Fibroblast of skin of right biceps (primary cell): ENCODE measurements at regions not wholly inside any gene's neighbourhood (a gene's known extent, or its start where the extent isn't known, plus 50 kb on each side); places are given as distances from the start of the nearest gene placed in this dataset.

Source experiments
- DNase-seq: peaks from one replicate; pipeline ENCODE4 v3.0.0-alpha.2; 2013

DNA sequence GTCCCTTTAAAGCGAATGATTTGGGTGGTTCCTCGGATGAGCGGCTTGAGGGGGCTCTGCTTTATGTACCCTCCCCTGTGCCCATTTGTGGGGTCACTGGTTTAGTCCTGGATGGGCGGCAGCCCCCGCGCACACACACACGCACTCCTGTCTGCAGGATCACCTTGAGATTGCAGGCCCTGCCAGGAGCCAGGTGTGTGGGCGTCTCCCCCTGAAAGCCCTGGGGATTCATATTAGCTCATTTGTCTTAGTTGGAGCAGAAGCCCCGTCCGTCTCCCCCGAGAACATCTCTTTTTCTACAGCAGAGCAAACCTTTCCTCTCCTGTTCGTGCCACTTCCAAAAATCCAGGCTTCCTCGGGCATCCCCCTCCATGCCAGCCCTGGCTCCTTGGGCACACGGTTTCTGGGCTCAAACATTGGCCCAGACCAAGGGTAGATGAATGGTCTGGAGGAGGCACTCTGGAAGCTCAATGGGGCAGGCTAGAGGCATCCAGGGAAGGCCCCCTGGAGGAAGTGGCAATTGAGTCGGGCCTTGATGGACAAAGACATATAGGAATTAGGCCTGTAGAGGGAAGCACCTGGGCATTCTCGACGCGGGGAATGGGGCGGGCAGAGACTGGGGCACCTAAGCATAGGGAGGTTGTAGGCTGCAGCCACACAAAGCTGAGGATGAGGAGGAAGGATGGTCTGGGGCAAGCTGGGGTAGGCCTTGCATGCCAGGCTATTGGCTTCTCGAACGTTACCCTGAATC is 218.5 kb upstream of the GSE1 start:
- DNase-seq, result no peak

DNA sequence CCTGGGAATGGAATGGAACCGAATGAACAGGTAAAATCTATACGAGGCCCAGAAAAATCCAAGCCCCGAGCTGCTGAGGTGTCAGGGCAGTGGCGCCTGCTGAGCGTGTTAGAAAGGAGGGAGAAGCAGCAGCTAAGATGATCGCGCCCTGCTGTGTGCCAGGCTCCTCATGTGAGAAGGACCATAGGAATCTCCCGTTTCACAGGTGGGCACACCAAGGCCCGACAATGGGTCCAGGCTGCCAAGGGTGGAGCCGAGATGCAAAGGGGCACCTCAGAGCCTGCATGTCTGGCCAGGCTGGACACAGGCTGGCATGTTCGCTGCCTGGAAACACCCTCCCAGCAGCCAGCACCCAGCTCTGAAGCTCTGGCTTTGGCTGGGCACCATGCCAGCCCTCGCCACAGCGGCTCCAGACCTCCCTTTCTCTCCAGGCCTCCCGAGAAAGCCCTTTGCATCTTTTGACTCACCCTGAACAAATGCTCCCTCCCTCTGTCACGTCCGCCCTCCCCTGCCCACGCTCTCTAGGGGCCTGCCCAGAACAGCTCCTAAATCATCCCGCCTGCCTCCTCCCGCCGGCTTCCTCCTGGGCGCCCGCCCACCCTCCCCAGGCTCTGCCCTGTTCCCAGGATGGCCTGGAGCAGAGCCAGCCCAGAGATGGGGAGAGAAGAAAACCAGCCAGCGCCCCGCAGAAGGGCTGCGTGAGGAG is 217.8 kb upstream of the GSE1 start:
- peak; percentile 99 for DNase-seq

DNA sequence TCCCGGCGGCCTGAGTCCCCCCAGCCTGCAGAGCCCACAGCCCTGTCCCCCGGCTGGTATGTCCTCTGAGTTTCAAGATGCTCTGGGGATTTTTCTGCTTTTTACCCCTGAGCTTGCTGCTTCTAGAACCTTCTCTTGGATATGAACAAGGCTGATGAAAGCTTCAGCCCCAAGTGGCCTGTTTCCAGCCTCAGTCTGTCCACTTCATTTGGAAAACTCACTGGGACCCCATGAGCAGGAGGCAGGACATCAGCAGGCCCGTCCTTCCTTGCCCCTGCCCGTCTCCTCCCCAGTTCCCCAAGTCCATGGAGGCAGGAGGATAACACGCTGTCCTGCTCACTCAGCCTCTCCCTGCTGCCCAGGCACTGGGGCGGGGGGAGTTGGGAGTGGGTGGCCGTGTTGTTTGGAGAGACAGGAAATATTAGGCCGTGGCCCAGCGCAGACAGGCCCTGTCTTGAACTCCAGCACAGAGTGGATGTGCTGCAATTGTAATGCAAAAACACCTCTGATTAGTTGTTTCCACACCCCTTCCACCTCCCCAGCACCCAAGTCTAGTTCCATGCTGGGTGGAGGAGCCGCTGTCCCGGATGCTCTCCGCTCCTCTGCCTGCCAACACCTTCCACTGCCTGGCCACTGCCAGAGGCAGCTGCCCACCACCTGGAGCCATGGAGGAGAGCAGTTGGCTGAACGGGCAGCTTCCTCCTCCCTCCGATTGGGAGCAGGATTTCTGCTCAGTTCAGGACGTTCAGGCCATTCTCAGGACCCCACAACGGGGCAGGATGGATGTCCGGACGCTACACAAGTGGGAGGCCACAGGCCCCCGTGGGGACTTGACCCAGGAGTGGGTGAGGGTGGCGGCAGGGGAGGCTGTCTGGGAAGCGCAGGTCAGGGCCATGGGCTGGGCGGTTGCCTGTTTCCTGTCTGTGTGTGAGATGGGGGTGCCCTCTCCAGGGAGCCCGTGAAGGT is 216.9 kb upstream of the GSE1 start:
- DNase-seq, result no peak

DNA sequence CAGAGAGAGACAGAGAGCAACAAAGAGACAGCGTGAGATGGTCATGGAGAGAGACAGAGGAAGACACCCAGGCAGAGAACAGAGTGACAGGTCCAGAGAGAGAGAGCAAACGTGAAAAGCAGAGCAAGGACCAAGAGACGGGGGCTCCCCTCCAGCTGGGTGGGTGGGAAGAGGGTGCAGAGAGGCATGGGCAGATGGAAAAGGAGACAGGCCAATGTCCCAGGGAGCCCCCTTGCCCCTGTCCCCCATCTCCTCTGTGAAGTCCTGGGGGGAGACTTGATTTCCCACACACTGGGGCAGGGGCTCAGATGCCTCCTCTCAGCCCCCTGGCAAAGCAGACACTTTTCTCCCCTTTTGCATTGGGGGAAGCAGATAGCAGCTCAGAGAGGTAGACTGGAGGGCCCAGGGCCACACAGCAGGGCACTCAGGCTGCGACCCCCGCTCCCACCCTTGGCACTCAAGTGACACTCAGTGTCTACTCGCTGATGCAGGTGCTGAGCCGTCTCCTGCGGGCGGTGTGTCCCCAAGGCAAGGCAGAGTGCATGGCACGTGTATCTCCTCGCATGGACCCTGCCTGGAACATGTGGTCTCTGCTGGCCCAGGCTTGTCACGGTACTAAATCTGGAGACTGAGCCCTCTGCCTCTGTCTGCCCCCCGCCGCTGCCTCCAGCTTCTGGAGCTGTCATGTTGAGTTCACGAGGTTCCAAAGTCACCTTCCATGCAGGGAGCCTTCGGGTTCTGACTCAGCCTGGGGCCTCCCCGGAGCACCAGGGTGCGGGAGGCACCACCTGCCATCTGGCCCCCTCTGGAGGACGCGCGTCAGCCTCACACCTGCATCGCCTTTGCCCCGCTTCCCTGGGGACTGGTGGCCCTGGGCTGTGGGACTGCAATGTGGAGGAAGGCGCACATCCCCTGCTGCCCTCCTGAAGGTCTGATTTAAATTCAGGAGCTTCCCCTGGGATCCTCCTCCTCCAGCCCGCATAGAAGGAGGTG is 215.9 kb upstream of the GSE1 start:
- no peak for DNase-seq

DNA sequence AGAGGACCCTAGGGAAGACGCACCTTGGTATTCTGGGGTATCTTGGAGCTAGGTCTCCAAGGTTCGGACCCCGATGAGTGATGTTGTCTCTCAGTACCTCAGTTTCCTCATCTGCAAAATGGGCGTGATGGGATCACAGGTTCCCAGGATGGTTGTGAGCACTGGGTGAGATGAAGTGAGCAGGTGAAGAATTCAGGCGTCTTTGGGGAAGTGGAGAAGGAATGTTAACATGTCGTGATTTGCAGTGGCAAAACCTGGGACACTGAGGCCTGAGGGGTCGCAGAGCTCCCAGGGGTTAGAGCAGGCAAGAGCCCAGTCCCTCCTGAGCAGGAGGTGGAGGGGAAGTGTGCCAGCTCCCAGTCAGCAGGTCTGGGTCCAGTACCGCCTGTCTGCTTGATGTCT is 215.1 kb upstream of the GSE1 start:
- DNase-seq, result no peak

DNA sequence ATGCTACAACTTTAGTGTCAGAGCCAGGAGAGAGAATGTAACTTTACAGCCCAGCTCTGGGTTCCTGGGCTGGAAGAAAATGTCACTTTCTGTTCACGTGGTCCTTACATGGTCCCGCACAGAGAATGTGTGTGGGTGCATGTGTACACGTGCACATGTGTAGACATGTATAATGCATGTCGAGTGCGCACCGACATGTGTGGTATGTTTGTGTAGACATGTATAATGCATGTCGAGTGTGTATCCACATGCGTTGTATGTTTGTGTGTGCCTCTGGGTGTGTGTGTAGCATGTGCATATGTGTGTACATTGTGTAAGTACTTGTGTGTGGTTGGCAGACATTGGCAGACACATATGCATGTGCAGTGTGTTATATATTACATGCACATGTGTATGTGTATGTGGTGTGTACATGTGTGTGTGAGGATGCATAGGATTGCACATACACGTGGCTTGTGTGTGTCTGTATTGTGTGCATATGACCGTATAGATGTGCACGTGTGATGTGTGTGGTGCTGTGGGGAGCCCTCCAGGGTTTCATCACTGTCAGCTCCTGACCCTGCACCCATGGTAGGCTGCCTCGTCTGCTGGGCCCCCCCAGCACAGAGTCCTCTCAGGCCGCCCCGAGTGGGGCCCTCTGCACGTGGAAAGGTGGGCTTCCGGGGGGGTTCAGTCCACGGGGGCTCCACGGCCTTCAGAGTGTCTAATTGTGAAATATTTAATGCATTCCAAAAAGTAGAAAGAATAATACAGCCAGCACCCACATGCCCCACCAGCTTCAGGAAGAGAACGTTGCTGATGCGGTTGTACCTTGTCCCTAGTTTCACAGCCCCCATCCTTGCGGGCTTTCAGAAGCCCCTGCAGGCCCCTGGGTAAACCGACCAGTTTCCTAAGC is 214.2 kb upstream of the GSE1 start:
- no peak for DNase-seq

DNA sequence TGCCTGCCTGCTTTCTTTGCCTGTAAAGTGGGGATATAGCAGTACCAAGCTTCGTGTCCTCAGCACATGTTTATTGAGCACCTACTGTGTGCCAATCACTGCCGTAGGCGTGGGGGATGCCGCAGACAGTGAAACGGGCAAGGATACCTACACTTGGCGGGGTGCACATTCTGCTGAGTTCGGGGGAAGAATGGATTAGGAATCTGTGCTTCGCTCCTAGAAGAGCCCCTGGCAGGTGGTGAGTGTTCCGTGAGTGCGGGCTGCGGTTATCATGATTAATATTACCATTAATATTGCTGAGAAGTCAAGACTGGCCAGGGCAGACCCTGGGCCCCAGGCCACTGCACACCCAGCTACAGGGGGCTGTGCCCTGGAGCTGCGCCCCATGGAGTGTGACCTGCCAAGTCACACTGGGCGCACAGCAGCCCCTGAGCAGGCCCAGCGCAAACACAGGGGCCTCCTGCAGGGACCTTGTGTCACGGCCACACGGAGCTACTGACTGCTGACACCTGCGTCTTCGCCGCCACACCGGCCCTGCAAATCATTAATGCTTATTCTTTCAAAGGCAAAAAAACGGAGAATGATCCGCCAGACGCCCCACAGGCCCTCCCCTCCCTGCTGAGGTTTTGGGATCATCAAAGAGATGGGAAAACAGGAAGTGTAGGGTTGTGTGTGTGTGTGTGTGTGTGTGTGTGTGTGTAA is 213.4 kb upstream of the GSE1 start:
- no peak for DNase-seq

DNA sequence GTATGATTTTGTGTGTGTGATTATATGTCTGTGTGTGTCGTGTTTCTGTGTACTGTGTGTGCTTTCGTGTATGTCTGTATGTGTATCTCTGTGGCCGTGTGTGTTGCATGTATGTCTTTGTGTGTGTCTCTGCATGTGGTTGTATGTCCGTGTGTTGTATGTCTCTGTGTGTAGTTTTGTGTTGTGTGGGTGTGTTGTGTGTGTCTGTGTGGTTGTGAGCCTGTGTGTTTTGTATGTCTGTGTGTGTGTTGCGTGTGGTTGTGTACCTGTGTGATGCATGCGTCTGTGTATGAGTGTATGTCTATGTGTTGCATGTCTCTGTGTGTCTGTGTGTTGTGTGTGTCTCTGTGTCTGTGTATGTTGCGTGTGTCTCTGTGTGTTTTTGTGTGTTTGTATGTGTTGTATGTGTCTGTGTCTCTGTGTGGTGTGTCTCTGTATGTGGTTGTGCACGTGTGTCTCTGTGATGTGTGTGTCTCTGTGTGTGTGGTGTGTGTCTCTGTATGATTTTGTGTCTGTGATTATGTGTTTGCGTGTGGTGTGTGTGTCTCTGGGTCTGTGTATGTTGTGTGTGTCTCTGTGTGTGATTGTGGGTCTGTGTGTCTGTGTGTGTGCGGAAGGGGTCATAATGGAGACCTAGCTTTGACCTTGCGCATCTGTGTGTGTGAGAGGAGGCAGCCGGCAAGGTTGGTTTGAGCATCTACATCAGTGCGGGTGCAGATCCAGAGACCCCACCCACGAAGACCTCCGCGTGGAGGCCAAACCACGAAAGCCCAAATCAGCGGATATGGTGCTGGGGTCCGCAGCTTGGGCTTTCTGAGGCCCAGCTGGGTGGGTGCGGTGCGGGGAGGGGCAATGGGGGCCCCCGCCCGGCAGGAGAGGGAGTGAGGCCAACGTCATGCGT is 212.6 kb upstream of the GSE1 start:
- no peak for DNase-seq

DNA sequence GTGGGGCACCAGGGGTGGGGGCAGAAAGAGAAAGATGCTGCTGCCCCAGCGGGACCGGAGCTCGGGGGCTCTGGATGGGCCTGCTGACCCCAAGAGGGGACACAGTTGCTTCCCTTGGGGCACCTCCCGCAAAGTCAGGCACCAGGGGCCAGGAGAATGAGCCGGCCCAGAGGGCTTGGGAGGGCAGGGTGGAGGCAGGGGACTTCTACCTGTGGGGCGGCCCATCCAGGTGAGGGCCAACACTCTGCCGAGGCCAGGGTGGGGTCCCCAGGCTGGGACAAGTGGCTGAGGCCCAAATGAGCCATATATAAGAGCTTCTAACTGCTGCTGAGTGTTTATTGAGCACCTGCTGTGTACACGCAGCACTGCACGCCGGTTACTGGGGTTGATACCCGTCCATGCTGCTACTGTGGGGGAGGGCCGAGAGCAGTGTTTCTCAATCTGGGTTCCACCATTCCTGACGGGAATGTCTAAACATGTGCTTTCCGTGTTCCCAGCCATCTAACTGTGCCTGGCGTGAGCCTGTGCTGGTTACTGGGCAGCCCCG is 211.7 kb upstream of the GSE1 start:
- DNase-seq, result no peak

DNA sequence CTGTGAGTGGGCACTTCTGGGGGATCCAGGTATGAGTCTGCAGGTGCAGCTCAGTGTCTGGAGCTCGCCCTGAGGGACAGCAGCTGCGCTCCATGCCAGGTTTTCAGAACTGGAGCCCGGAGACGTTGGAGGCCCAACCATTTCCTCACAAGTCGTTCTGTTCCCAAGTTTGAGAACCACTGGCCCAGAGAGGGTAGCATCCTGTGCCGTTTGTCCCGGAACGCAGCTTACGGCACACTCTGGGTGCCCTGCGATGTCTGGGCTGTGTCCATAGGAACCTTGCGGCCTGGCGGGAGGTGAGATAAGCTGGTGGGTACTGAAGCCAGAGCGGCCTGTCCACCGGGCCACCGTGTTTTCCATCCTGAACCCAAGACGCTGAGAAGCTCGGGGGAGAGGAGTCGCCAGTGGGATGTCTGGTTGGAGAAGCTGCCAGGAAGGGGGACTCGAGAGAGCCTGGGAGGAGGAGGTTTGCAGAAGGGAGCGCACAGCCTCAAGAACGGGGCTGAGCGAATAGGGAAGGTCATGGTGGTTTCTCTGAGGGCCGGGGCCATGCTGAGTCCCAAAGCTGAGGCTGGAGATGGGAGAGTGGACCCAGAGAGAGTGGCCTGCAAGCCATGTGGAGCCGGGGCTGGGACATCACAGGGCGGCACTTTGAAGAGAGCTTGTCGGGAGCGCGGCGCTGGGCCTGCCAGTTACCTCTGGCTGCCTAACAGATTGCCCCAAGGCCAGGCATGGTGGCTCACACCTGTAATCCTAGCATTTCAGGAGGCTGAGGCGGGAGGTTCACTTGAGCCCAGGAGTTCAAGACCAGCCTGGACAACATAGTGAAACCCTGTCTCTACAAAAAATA is 211.0 kb upstream of the GSE1 start:
- no peak for DNase-seq

DNA sequence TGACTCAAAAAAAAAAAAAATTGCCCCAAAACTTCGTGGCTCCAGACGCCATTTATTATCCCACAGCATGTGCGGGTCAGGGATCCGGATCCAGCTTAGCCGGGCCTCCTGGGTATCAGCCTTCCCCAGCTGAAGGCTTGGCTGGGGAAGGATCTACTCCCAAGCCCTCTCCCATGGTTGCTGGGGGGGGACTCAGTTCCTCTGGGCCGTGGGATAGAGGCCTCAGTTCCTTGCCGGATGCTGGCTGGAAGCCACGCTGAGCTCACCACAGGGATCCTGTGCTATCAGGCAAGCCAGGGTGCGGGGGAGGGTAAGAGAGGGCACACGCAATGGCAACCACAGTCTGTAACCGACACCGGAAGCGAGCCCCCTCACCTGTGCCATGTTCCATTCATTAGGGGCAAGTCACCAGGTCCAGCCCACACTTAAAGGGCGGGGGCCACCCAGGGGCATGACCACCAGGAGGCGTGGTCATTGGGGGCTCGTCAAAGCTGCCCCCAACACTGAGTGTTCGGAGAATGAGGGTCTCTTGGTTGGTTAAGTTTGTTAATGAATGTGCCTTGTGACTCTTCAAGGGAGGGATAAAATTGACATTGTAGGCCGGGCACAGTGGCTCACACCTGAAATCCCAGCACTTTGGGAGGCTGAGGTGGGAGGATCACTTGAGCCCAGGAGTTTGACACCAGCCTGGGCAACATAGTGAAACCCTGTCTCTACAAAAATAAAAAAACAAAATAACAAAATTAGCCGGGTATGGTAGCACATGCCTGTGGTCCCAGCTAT is 210.0 kb upstream of the GSE1 start:
- peak; percentile 81 for DNase-seq

DNA sequence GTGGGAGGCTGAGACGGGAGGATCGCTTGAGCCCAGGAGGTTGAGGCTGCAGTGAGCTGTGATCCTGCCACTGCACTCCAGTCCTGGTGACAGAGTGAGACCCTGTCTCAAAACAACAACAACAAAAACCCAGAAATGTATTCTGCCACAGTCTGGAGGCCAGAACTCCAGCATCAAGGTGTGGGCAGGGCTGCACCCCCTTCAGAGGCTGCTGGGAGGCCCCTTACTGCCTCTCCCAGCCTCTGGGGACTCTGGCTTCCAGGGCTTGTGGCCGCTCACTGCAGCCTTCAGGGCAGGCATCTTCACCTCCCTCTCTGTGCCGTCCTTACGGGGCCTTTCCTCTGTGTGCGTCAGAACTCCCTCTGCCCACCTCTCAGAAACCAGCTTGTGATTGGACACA is 209.4 kb upstream of the GSE1 start:
- no peak for DNase-seq

DNA sequence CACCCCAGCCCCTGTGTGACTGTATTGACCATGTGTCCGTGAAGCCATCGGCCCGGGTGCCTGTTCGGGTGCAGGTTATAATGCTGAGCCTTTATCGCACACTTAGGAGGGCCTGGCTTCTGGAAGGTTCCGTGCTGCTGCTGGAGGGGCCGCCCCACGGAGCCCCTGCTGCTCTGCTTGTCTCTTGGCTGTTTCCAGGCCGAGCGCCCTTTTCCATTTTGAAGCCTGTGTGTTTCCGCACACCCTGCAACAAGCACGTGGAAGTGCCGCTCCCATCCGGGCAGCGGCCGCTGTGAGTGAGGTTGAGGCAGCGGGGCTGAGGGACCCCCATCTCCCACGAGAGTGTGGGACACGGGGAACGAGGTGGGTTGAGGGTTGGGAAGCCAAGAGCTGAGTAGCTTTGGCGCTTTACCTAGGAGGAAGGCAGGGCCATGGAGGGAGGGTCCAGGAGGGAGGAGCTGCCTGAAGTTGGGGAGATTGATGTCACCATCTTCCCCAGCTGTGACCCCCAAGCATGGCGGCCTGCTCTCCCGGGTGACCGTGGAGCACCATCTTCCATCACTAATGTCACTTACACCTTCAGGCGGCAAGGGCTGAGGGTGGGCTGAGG is 200.1 kb upstream of the GSE1 start:
- no peak for DNase-seq

DNA sequence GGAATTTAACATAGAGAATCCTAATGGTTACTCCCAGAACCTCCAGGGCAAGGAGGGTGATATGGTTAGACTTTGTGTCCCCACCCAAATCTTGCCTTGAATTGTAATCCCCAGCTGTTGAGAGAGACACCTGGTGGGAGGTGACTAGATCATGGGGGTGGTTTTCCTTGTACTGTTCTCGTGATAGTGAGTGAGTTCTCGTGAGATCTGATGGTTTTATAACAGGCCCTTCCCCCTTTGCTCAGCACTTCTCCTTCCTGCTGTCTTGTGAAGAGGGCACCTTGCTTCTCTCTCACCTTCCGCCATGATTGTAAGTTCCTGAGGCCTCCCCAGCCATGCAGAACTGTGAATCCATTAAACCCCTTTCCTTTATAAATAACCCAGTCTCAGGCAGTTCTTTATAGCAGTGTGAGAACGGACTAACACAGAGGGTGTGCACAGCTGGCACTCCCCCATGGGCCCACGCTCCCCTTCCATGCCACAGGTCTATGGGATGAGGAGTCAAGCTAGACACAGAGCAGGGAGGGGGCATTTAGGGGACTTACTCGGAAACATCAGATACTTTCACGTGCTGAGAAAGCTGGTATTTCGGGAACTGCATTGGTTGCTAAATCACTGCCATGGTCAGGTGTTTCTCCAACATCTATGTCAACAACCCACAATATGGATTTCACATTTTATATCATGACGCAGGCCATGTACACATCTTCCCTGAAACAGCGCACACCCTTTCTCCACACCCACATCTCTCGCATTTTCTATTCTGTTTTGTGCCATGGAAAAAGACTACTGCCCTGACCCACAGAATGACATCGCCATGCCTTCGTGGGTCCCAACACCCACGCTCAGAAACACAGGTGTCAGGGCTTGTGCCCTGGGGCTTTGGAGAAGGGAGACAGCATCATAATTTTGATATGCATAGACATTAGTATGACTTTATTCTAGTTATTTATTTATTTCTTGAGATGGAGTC is 199.1 kb upstream of the GSE1 start:
- DNase-seq, result no peak
